IMR-90 (cell line): ENCODE measurements at regions not wholly inside any gene's neighbourhood (a gene's known extent, or its start where the extent isn't known, plus 50 kb on each side); places are given as distances from the start of the nearest gene placed in this dataset.

Experiments used
- ATAC-seq: fragments of 200-7000 bp; cut with Tn5 transposase; 2 replicates; pipeline ENCODE4 v1.9.1; 2020; ENCODE audit warnings: low read depth, mild to moderate bottlenecking, moderate library complexity
- BruUV-seq: library from RNA; stranded (reverse); fragments of 400-500 nt; replicated peaks from 2 replicates; lab custom pipeline; 2021; lab: Mats Ljungman, UMichigan
- CTCF ChIA-PET: fragments of 300-600 bp; formaldehyde crosslinking; extraction: SDS; loops from one replicate; lab custom pipeline; 2021; ENCODE audit warnings: antibody characterized with exemption; lab: Yijun Ruan, JAX
- POLR2A ChIA-PET: fragments of 300-600 bp; sonication (Branson Sonifier 250); formaldehyde crosslinking; loops from one replicate; lab custom pipeline; 2022; ENCODE audit warnings: antibody characterized with exemption; ENCODE audit not compliant: unreplicated experiment; lab: Charles Lee
- DNase-seq: peaks from one replicate; pipeline ENCODE4 v3.0.0; 2013
- H2AFZ ChIP-seq: replicated peaks from 2 replicates; pipeline ENCODE3; 2013; ENCODE audit warnings: low read length, mild to moderate bottlenecking; ENCODE audit not compliant: poor library complexity
- H2AK5ac ChIP-seq: 2 replicates; pipeline ENCODE4 v1.6.1; 2013; ENCODE audit warnings: low read depth, low read length, inconsistent platforms
- H2AK9ac ChIP-seq: replicated peaks from 2 replicates; pipeline ENCODE3; 2013; ENCODE audit warnings: mild to moderate bottlenecking, low read depth, low read length, moderate library complexity; ENCODE audit not compliant: poor library complexity
- H2BK120ac ChIP-seq: 2 replicates; pipeline ENCODE4 v1.6.1; 2013; ENCODE audit warnings: low read depth, low read length, inconsistent platforms
- H2BK15ac ChIP-seq: 3 replicates; pipeline ENCODE4 v1.6.1; 2013; ENCODE audit warnings: low read depth, low read length, inconsistent platforms
- H2BK20ac ChIP-seq: 2 replicates; pipeline ENCODE4 v1.6.1; 2013; ENCODE audit warnings: low read depth, mild to moderate bottlenecking, inconsistent platforms, low read length, moderate library complexity
- H2BK5ac ChIP-seq: 2 replicates; pipeline ENCODE4 v1.6.1; 2013; ENCODE audit warnings: mild to moderate bottlenecking, low read depth, low read length, inconsistent platforms; ENCODE audit not compliant: poor library complexity, severe bottlenecking
- H3K14ac ChIP-seq: replicated peaks from 2 replicates; pipeline ENCODE4 v1.6.1; 2013; ENCODE audit warnings: low read depth, low read length, inconsistent platforms
- H3K18ac ChIP-seq: 2 replicates; pipeline ENCODE4 v1.6.1; 2013; ENCODE audit warnings: low read depth, low read length, control low read depth
- H3K23ac ChIP-seq: 2 replicates; pipeline ENCODE4 v1.6.1; 2013; ENCODE audit warnings: low read depth, low read length, inconsistent platforms
- H3K27ac ChIP-seq: 2 replicates; pipeline ENCODE4 v1.5.1; 2013; ENCODE audit warnings: mild to moderate bottlenecking, control low read depth, low read length; ENCODE audit not compliant: insufficient read depth
- H3K27me3 ChIP-seq: 2 replicates; pipeline ENCODE4 v1.6.1; 2013; ENCODE audit warnings: low read length; ENCODE audit not compliant: control insufficient read depth, insufficient read depth
- H3K36me3 ChIP-seq: 2 replicates; pipeline ENCODE4 v1.6.1; 2013; ENCODE audit warnings: low read length, mixed read lengths; ENCODE audit not compliant: control insufficient read depth, insufficient read depth
- H3K4ac ChIP-seq: 2 replicates; pipeline ENCODE4 v1.6.1; 2013; ENCODE audit warnings: low read depth, low read length, inconsistent platforms
- H3K4me1 ChIP-seq: 2 replicates; pipeline ENCODE4 v1.6.1; 2013; ENCODE audit warnings: low read length, mixed read lengths; ENCODE audit not compliant: control insufficient read depth, insufficient read depth
- H3K4me2 ChIP-seq: 2 replicates; pipeline ENCODE4 v1.6.1; 2013; ENCODE audit warnings: low read depth, mild to moderate bottlenecking, control low read depth, low read length, moderate library complexity
- H3K4me3 ChIP-seq: 2 replicates; pipeline ENCODE4 v1.5.1; 2013; ENCODE audit warnings: low read depth, mild to moderate bottlenecking, control low read depth, low read length, moderate library complexity; ENCODE audit not compliant: insufficient read depth
- H3K56ac ChIP-seq: 2 replicates; pipeline ENCODE4 v1.6.1; 2013; ENCODE audit warnings: low read length, inconsistent platforms; ENCODE audit not compliant: insufficient read depth; ENCODE audit errors: extremely low read depth
- H3K79me1 ChIP-seq, 2 experiments: 2 replicates each; pipeline ENCODE4 v1.6.1; 2013; ENCODE audit warnings: low read length in 2 of 2, inconsistent platforms in 1 of 2, low read depth in 1 of 2
- H3K9ac ChIP-seq: 2 replicates; pipeline ENCODE4 v1.6.1; 2013; ENCODE audit warnings: low read depth, low read length, control low read depth
- H3K9me1 ChIP-seq: 2 replicates; pipeline ENCODE4 v1.6.1; 2013; ENCODE audit warnings: low read length, inconsistent platforms; ENCODE audit not compliant: insufficient read depth
- H3K9me3 ChIP-seq: 2 replicates; pipeline ENCODE4 v1.6.1; 2013; ENCODE audit warnings: low read length; ENCODE audit not compliant: control insufficient read depth, insufficient read depth
- H4K20me1 ChIP-seq: 2 replicates; pipeline ENCODE4 v1.6.1; 2013; ENCODE audit warnings: low read length, inconsistent platforms; ENCODE audit not compliant: insufficient read depth
- H4K5ac ChIP-seq: 2 replicates; pipeline ENCODE4 v1.6.1; 2013; ENCODE audit warnings: mild to moderate bottlenecking, low read depth, low read length, control low read depth
- H4K8ac ChIP-seq, 2 experiments: 2 replicates each; pipeline ENCODE4 v1.6.1; 2013; ENCODE audit warnings: low read depth in 2 of 2, low read length in 2 of 2, control low read depth in 1 of 2, inconsistent platforms in 1 of 2
- H4K91ac ChIP-seq: 2 replicates; pipeline ENCODE4 v1.6.1; 2013; ENCODE audit warnings: low read depth, low read length, inconsistent platforms; ENCODE audit not compliant: insufficient read depth
- FOS ChIP-seq: fragments of 150-350 bp; IDR thresholded peaks from 2 replicates; pipeline ENCODE4 v1.6.1; 2016; ENCODE audit warnings: low read depth, low read length
- POLR2A ChIP-seq: IDR thresholded peaks from 2 replicates; pipeline ENCODE4 v1.6.1; 2012; ENCODE audit warnings: mild to moderate bottlenecking, low read depth, low read length
- WGBS, 2 experiments: methylation state at CpG; one replicate each; pipeline versions ENCODE4 v1.1.5 to v1.1.7; 2013; ENCODE audit warnings: missing lambda C conversion rate in 2 of 2; ENCODE audit not compliant: insufficient read length in 1 of 2; ENCODE audit errors: extremely low coverage in 2 of 2; 5-methylcytosine and 5-hydroxymethylcytosine counted together
- dilution Hi-C: fragments of 300-500 bp; cut with HindIII; formaldehyde crosslinking; loops from one replicate; pipeline ENCODE4 v1.14.3; 2018; ENCODE audit warnings: low sequenced_read_pairs; ENCODE audit not compliant: unreplicated experiment
- in situ Hi-C: fragments of 300-500 bp; cut with MboI; formaldehyde crosslinking; loops from 3 replicates; pipeline ENCODE4 v1.14.3; 2019; ENCODE audit warnings: low sequenced_read_pairs, inconsistent platforms, mixed read lengths
- intact Hi-C: fragments of 100-400 bp; cut with micrococcal nuclease; formaldehyde crosslinking; loops from 2 replicates; pipeline ENCODE4 v1.10.0; 2022
- TF ChIP-seq, protein P1 (sequence below): conservative IDR thresholded peaks from 2 replicates; pipeline ENCODE4 v1.5.1; 2012; ENCODE audit warnings: mild to moderate bottlenecking, low read depth, low read length, improper control_type of control experiment

DNA sequence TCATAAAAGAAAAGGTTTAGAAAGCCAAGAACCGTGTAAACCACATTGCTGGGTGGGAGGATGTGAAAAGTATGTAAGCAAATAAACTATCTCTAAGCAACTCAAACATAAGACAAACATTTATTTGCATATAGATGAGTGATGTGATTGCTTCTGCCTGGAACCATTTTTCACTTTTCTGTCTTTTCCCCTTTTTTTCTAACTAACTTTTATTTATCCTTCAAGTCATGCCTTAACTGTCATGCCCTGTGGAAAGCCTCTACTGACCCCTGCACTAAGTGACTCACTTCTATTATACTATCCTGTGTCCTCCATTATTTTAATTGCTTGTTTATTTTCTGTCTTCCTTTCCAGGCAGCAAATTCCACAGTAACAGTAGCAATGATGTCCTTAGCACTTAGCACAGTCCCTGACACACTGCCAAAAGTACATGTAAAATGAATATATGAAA is 87.5 kb upstream of the CTAGE1 start:
- in situ Hi-C loops, result no loop called here
- Histone ChIP-seq H3K18ac (0 out of 2 replicates have a peak overlapping the region, but pooled peaks have one; percentile 17), H2BK15ac (peak overlapping the region; percentile 57; the same call in 2 of the 3 replicates), H3K36me3 (no peaks in the 10 kb centered on the region), H4K20me1 (no peaks in the 10 kb centered on the region), H4K91ac (0 out of 2 replicates have a peak overlapping the region, but pooled peaks have one; percentile 87), H3K4me3 (no peak overlapping the region), H3K4me1 (peaks cover 14% of the 10 kb centered on the region), H2BK20ac (peak overlapping the region; percentile 91), H2AFZ (no peak overlapping the region), H2AK9ac (no peak overlapping the region), H4K8ac (peak overlapping the region; percentile 82 to 89; a peak in 3 of 4 replicates), H3K4ac (no peak overlapping the region; the same call in 1 of the 2 replicates), H3K56ac (no peak overlapping the region), H2BK5ac (peak overlapping the region; percentile 87), H3K27me3 (no peaks in the 10 kb centered on the region), H2BK120ac (peak overlapping the region; percentile 97), H3K79me1 (no peaks in the 10 kb centered on the region), H4K5ac (no peak overlapping the region), H3K4me2 (no peak overlapping the region), H3K27ac (no peak overlapping the region), H3K9me3 (no peaks in the 10 kb centered on the region), H3K14ac (no peak overlapping the region), H3K9me1 (peaks cover 7% of the 10 kb centered on the region), H2AK5ac (0 out of 2 replicates have a peak overlapping the region, but pooled peaks have one; percentile 32), H3K9ac (no peak overlapping the region), H3K23ac (peak overlapping the region; percentile 11; the same call in 1 of the 2 replicates)
- intact Hi-C loops, result loop anchor here (2.0 kb wide), 1 partner anchor 38 kb away; no protein-coding TSS in a partner anchor
- BruUV-seq, result no TSS peak
- TF ChIP-seq FOS (peak; percentile 51; the same call in 1 of the 2 replicates), POLR2A (no peak)
- TF ChIP-seq, protein P1, sequence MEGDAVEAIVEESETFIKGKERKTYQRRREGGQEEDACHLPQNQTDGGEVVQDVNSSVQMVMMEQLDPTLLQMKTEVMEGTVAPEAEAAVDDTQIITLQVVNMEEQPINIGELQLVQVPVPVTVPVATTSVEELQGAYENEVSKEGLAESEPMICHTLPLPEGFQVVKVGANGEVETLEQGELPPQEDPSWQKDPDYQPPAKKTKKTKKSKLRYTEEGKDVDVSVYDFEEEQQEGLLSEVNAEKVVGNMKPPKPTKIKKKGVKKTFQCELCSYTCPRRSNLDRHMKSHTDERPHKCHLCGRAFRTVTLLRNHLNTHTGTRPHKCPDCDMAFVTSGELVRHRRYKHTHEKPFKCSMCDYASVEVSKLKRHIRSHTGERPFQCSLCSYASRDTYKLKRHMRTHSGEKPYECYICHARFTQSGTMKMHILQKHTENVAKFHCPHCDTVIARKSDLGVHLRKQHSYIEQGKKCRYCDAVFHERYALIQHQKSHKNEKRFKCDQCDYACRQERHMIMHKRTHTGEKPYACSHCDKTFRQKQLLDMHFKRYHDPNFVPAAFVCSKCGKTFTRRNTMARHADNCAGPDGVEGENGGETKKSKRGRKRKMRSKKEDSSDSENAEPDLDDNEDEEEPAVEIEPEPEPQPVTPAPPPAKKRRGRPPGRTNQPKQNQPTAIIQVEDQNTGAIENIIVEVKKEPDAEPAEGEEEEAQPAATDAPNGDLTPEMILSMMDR, result no peak
- ChIA-PET CTCF (no interaction called here), POLR2A (no interaction called here)
- dilution Hi-C loops, result no loop called here
- peak; percentile 32 for DNase-seq
- no CpG with 5 or more reads among the region's 1 CpG for WGBS, 2 experiments
- peak; percentile 40 for ATAC-seq
